ENCODE measurements at regions not wholly inside any gene's neighbourhood (a gene's known extent, or its start where the extent isn't known, plus 50 kb on each side); places are given as distances from the start of the nearest gene placed in this dataset.
"Not testable (repeated sequence)": the region's sequence is repeated elsewhere in the genome, so short reads cannot be mapped to it uniquely, and the experiment has no call there.

DNA sequence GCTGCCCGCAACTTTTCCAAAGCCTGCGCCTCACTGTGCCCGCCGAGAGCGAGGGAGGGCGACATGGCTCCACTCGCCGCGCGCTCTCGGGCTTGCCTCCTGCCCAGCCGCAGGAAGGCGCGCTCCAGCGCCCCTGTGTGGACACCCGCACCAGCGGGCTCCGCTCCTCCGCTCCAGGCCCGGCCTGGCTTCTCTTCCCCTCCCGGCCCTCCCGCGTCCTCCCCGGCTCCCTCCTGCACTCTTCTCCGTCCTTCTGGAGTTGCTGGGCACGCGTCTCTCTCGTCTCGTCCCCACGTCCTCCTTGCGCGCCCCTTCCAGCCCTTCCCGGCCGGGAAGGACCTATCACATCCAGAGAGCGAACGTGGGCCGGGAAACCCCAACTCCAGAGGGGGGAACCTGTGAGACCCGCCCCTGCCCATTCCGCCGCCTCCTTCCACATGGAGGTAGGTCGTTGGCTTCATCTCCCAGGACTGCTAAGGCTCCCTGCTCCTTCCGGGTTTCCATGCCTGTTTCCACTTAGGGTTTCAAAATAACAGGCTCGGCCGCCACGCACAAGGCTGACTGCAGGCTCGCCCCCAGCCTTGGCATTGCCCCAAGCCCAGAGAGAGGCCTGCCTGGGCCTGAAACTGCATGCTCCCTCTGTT is 175.4 kb downstream of the ATP6V0E2 start:
- peak overlapping the region; percentile 74 to 86 for H3K27ac ChIP-seq
- peak in 1 of 3 donors; percentile 21 for TF ChIP-seq POLR2AphosphoS5 (IDR thresholded peaks at IDR 0.05)
- H3K4me3 ChIP-seq = peak overlapping the region; percentile 23 to 68 (median 63)
- H3K9me3 ChIP-seq; H3K27me3 ChIP-seq; H3K4me1 ChIP-seq; H3K36me3 ChIP-seq; intact Hi-C loops (cut with DNase I; ENCODE audit: low total_unique reads): not testable (repeated sequence)
- DNase-seq (ENCODE audit: low spot score in 2 of 2) = peak; percentile 64 to 74

DNA sequence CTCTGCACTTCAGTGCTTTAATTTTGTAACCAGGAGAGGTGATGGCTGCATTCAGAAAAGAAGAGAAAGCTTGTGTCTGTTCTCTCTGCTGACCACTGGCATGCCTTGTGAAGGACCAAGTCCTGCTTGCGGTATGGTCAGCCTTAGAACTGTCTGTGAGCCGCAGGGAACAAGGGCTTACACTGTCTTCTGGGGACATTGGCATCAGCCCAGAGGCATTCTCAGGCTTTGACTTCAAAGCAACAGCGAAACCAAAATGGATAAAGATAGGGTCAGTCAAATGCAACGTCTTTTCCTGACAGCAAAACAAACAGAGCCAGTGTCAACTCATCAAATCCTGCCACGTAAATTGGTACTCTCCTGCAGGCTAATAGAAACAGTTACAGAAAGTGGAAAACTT is 179.6 kb downstream of the ATP6V0E2 start:
- H3K9me3 ChIP-seq; H3K4me3 ChIP-seq; H3K27me3 ChIP-seq; DNase-seq (ENCODE audit: low spot score in 2 of 2); H3K36me3 ChIP-seq; H3K4me1 ChIP-seq; H3K27ac ChIP-seq; intact Hi-C loops (cut with DNase I; ENCODE audit: low total_unique reads): not testable (repeated sequence)

DNA sequence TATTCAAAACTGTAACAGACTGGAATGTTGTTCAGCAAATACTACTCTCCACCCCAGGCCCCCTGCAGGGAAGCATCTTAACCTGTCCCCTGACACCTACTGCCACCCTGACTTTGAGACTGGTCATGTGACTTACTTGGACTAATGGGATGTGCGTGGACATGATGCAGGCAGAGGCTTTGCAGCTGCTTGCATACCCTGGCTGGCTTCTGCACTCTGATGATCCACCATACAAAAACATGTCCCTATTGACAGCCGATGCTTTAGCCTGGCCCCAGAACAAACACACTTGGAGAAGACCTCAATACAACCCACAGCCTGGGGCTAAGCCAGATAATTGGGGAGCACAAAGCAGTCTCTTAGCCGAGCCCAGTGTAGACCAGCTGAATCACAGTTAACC is 180.5 kb downstream of the ATP6V0E2 start:
- DNase-seq (ENCODE audit: low spot score in 2 of 2); H3K27me3 ChIP-seq; H3K4me1 ChIP-seq; H3K4me3 ChIP-seq; intact Hi-C loops (cut with DNase I; ENCODE audit: low total_unique reads); H3K9me3 ChIP-seq; H3K27ac ChIP-seq; H3K36me3 ChIP-seq: not testable (repeated sequence)

DNA sequence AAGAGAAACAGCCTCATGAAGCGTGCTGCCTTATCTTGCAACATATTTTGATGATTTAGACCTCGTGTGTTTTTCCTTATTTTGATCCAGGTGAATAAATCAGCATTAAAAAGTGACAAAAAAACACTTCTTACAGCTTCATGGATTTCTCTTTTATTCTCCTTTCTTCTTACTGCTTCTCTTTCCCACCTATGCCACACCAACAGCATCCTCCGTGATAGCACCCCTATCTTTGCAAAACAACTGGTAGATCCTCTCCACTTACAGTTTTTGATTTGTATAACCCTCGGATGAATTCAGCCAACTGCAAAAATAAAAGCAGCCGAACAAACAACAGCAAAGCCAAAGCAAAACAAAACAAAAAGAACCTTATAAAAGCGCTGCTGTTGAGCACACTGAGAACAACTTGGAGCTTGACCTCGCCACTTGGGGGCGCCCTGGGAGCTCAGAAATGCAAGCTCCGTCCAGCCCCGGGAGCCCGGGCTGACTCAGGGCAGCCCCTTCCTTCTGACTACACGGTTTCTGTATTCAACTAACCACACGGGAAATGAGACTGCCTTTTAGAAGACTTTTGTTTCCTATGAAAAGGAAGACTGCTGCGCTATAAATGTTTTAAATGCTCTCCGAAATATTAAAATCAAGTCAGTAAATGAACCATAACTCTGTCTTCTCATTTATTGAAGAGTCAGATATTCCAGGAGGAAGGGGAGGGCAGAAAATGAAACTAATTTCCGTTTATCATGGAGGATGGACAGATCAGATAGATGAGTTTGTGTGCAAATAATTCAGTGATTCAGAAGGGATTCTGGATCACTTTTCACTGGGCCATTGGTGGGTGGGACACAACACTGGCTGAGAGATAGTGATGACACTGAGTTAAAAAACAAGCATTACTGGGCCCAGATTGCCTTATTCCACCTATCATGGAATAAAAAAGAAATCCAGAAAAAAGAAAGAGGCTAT is 186.8 kb downstream of the ATP6V0E2 start:
- peak; percentile 50 to 83 for DNase-seq (ENCODE audit: low spot score in 2 of 2)
- H3K9me3 ChIP-seq = not testable (repeated sequence)

DNA sequence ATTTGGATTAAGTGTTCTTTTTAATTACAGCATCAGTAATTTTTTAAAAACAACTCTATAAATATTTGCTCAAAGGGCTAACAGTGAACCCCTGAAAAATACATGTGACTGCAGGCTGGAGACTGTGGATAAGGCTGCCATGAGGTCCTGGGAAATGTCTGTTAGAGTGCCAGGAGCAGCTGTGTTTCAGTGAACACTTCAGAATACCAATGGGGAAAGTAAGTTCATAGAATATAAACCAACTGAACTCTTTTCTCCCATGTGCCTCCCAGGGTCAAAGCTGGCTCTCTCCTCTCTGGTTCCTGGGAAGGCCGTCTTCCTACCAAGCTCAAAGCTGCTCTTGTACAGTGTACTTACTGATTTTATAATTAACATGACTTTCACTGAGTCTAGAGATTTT is 189.4 kb downstream of the ATP6V0E2 start:
- H3K4me3 ChIP-seq; H3K4me1 ChIP-seq; H3K27me3 ChIP-seq; intact Hi-C loops (cut with DNase I; ENCODE audit: low total_unique reads); H3K9me3 ChIP-seq; DNase-seq (ENCODE audit: low spot score in 2 of 2); H3K27ac ChIP-seq; H3K36me3 ChIP-seq: not testable (repeated sequence)

More for the DNA sequence above, 186.8 kb downstream of the ATP6V0E2 start:
- H3K27ac ChIP-seq; H3K27me3 ChIP-seq; H3K4me1 ChIP-seq; intact Hi-C loops (cut with DNase I; ENCODE audit: low total_unique reads); H3K4me3 ChIP-seq; H3K36me3 ChIP-seq: not testable (repeated sequence)

DNA sequence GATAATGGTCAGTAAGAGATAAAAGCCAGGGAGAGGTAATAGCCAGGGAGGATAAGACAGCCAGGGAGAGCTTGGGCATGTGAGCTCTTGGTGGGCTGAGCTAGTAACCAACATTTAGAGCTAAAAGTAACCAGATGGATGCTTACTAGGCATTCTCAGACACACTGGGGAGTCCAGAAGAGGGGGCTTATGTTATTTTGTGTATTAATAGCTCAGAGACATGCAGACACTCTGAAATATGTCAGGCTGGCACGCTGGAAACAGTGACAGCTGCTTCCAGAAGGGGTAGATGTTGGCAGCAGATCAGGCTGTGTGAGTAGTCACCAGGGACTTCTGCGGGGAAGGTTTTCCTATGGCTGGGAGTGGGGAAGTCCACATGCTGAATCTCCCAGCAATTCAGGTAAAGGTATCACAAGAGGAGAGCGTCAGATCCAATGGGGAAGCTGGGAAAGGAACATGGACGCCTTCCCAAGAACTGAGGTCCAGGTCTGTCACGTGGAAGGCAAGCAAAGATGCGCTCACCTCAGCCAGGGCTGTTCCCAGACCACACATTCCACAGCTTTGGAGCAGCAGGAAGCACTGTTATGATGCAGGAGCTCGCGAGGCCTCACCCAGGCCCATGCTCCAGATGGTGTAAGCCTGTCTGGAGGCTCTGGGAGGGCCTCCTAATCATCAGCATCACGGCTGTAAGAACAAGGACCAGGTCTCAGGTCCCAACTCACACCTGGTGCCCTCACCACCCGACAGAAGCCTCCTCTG is 196.0 kb downstream of the ATP6V0E2 start:
- H3K27ac ChIP-seq; H3K27me3 ChIP-seq; H3K4me1 ChIP-seq; H3K36me3 ChIP-seq; DNase-seq (ENCODE audit: low spot score in 2 of 2); H3K4me3 ChIP-seq; H3K9me3 ChIP-seq; intact Hi-C loops (cut with DNase I; ENCODE audit: low total_unique reads): not testable (repeated sequence)

DNA sequence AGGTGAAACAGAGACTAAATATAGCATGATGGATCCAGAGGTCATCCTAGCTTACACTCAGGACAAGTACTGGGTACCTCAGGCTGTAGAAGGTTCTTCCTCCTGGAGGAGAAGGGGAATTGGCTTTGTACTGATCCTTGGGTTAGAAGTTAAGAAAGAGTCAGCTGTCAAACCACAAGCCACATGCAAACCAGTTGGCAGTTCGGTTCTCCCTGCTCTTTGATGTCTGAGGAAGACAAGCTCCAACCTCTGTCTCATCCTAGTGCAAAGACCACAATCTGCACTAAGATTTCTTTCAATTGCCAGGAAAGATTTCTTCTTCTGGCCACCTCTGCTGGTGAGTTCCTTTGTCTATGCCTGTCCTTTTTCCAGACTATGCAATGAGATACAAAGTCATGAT is 203.8 kb downstream of the ATP6V0E2 start:
- intact Hi-C loops (cut with DNase I; ENCODE audit: low total_unique reads); H3K27me3 ChIP-seq; H3K36me3 ChIP-seq; H3K4me3 ChIP-seq; H3K4me1 ChIP-seq; H3K9me3 ChIP-seq; DNase-seq (ENCODE audit: low spot score in 2 of 2); H3K27ac ChIP-seq: not testable (repeated sequence)

DNA sequence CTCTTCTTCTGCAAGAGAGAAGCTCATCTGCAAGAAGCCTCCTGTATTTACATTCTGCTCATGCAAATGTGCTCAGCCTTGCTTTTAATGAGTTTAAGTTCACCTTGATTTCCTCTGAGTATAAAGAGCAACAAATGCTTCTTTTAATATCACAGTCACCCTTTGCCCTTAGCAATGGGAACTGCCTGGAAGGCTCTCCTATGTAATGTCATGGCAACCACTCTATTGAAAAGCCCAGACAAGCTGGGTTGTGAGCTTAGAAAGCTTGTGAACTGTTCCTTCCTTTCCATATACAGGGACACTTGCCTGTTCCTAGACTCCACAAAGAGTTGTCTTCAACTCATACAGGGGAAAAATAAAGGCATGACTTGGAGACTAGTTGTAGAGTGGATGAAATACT is 208.1 kb downstream of the ATP6V0E2 start:
- H3K27me3 ChIP-seq; DNase-seq (ENCODE audit: low spot score in 2 of 2); H3K27ac ChIP-seq; intact Hi-C loops (cut with DNase I; ENCODE audit: low total_unique reads); H3K4me3 ChIP-seq; H3K36me3 ChIP-seq; H3K4me1 ChIP-seq; H3K9me3 ChIP-seq: not testable (repeated sequence)

DNA sequence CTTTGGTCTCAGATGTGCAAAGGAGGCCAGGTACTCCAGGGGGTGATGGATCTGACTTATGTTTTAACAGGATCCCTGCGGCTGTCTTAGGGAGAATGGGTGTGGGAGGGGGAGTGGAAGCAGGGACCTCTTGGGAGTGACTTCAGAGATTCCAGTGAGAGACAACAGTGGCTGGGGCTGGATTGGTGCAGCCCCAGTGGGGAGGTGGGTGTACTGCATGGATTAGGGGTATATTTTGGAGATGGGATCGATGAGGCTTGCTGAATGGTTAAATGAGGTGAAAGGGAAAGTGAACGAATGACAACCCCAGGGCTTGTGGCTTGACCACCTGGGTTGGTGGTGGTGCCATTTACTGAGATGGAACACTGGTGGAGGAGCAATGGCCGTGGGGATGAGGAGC is 211.0 kb downstream of the ATP6V0E2 start:
- H3K36me3 ChIP-seq; intact Hi-C loops (cut with DNase I; ENCODE audit: low total_unique reads); H3K4me1 ChIP-seq; H3K4me3 ChIP-seq; DNase-seq (ENCODE audit: low spot score in 2 of 2); H3K27ac ChIP-seq; H3K9me3 ChIP-seq; H3K27me3 ChIP-seq: not testable (repeated sequence)

DNA sequence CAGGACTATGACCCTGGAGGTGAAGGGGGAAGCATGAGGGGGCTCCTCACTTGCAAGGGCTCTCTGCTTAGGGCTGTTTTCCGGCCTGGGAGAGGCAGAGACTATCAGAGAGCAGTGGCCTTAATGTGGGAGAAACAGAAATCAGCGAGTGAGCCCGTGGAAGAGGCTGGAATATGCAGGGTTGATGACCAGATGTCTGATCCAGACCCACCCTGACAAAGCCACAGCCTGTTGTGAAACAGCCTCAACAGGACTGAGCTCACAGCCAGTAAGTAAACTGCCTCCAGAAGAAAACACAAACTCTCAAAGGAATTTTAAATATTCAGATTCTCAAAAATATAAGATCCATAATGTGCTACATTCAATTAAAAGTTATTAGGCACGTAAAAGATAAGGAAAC is 213.7 kb downstream of the ATP6V0E2 start:
- H3K9me3 ChIP-seq; intact Hi-C loops (cut with DNase I; ENCODE audit: low total_unique reads); H3K4me3 ChIP-seq; H3K27me3 ChIP-seq; DNase-seq (ENCODE audit: low spot score in 2 of 2); H3K36me3 ChIP-seq; H3K4me1 ChIP-seq: not testable (repeated sequence)
- peak overlapping the region in 1 of 2 donors; percentile 52 for H3K27ac ChIP-seq

Measured in breast epithelium (tissue), 4 donors.